PC-3 (cell line): ENCODE measurements at regions not wholly inside any gene's neighbourhood (a gene's known extent, or its start where the extent isn't known, plus 50 kb on each side); places are given as distances from the start of the nearest gene placed in this dataset.
A peak's percentile ranks its signal among the peaks of the same experiment; 100 is the strongest.

ENCODE experiments used
- ATAC-seq: fragments of 200-7000 bp; cut with Tn5 transposase; 2 replicates; pipeline ENCODE4 v1.9.1; 2020; ENCODE audit warnings: mild to moderate bottlenecking, moderate library complexity
- BruUV-seq: library from RNA; stranded (reverse); fragments of 400-500 nt; replicated peaks from 2 replicates; lab custom pipeline; 2021; lab: Mats Ljungman, UMichigan
- CTCF ChIA-PET: fragments of 300-600 bp; sonication (Branson Sonifier 250); formaldehyde crosslinking; loops from one replicate; lab custom pipeline; 2022; ENCODE audit warnings: antibody characterized with exemption; lab: Charles Lee
- POLR2A ChIA-PET: fragments of 300-600 bp; sonication (Branson Sonifier 250); formaldehyde crosslinking; loops from one replicate; lab custom pipeline; 2022; ENCODE audit warnings: antibody characterized with exemption; ENCODE audit not compliant: unreplicated experiment; lab: Charles Lee
- DNase-seq: peaks from one replicate; pipeline ENCODE4 v3.0.0-alpha.2; 2015
- H2AFZ ChIP-seq: fragments of 300-600 bp; sonication (generic); 2 replicates; pipeline ENCODE4 v1.6.0; 2016; ENCODE audit warnings: antibody characterized with exemption, low read length
- H3F3A ChIP-seq: fragments of 300-600 bp; sonication (generic); one replicate; pipeline ENCODE4 v1.6.0; 2017; ENCODE audit warnings: antibody characterized with exemption, low read length, control low read depth, mild to moderate bottlenecking; ENCODE audit not compliant: unreplicated experiment
- H3K27ac ChIP-seq: fragments of 300-600 bp; sonication (generic); 2 replicates; pipeline ENCODE4 v1.5.1; 2016; ENCODE audit warnings: mild to moderate bottlenecking, low read length
- H3K27me3 ChIP-seq: fragments of 300-600 bp; sonication (generic); 2 replicates; pipeline ENCODE4 v1.6.1; 2016; ENCODE audit warnings: low read length, mixed read lengths
- H3K36me3 ChIP-seq: fragments of 300-600 bp; sonication (generic); 2 replicates; pipeline ENCODE4 v1.6.1; 2016; ENCODE audit warnings: low read depth, mixed run types, low read length, mixed read lengths
- H3K4me1 ChIP-seq: fragments of 300-600 bp; sonication (generic); 2 replicates; pipeline ENCODE4 v1.5.1; 2016; ENCODE audit warnings: low read length; ENCODE audit not compliant: insufficient read depth
- H3K4me2 ChIP-seq: fragments of 300-600 bp; sonication (generic); 2 replicates; pipeline ENCODE4 v1.6.0; 2016; ENCODE audit warnings: low read length
- H3K4me3 ChIP-seq: fragments of 300-600 bp; sonication (generic); 2 replicates; pipeline ENCODE4 v1.5.1; 2016; ENCODE audit warnings: mild to moderate bottlenecking, low read length, mixed read lengths
- H3K79me2 ChIP-seq: fragments of 300-600 bp; sonication (generic); 2 replicates; pipeline ENCODE4 v1.6.1; 2017; ENCODE audit warnings: low read length, mixed read lengths
- H3K9ac ChIP-seq: fragments of 300-600 bp; sonication (generic); 2 replicates; pipeline ENCODE4 v1.6.0; 2016; ENCODE audit warnings: mild to moderate bottlenecking, low read length
- H3K9me2 ChIP-seq: fragments of 300-600 bp; sonication (generic); replicated peaks from 2 replicates; pipeline ENCODE4 v1.6.1; 2016; ENCODE audit warnings: mixed run types, low read length, mixed read lengths
- H3K9me3 ChIP-seq: fragments of 300-600 bp; sonication (generic); 2 replicates; pipeline ENCODE4 v1.6.1; 2016; ENCODE audit warnings: low read length, mixed read lengths
- H4K20me1 ChIP-seq: fragments of 300-600 bp; sonication (generic); 2 replicates; pipeline ENCODE4 v1.6.1; 2016; ENCODE audit warnings: low read length, mixed read lengths
- CTCF ChIP-seq: fragments of 300-600 bp; sonication (generic); conservative IDR thresholded peaks from 2 replicates; pipeline ENCODE4 v1.5.1; 2017; ENCODE audit warnings: antibody characterized with exemption, low read depth, mild to moderate bottlenecking, low read length
- EZH2 ChIP-seq: fragments of 300-600 bp; sonication (generic); IDR thresholded peaks from one replicate; pipeline ENCODE4 v1.6.1; 2017; ENCODE audit warnings: antibody characterized with exemption, mild to moderate bottlenecking, low read length; ENCODE audit not compliant: unreplicated experiment
- EZH2phosphoT487 ChIP-seq: fragments of 300-600 bp; sonication (generic); IDR thresholded peaks from 2 replicates; pipeline ENCODE4 v1.6.1; 2018; ENCODE audit warnings: mild to moderate bottlenecking, antibody characterized with exemption, low read length, borderline replicate concordance
- intact Hi-C: fragments of 100-400 bp; cut with micrococcal nuclease; formaldehyde crosslinking; loops from 2 replicates; pipeline ENCODE4 v1.9.0; 2023

GRCh38 chr20:54276577-54277169 lies 68.8 kb downstream of the PFDN4 start:
- Histone ChIP-seq H3K4me2 (no peak overlapping the region), H3K27ac (no peak overlapping the region), H4K20me1 (no peaks in the 10 kb centered on the region), H3K9me3 (no peaks in the 10 kb centered on the region), H3K27me3 (peaks cover 52% of the 10 kb centered on the region), H3K9ac (no peak overlapping the region), H3K4me1 (peaks cover 6% of the 10 kb centered on the region; the same call in 1 of the 2 replicates), H2AFZ (no peak overlapping the region), H3K4me3 (no peak overlapping the region), H3K9me2 (no peaks in the 10 kb centered on the region), H3F3A (no peaks in the 10 kb centered on the region), H3K79me2 (no peaks in the 10 kb centered on the region), H3K36me3 (no peaks in the 10 kb centered on the region)
- DNase-seq (peak; percentile 45), ATAC-seq (no peak)
- POLR2A ChIA-PET: no interaction called here
- TF ChIP-seq EZH2: no peak
- no peak for TF ChIP-seq EZH2phosphoT487
- TF ChIP-seq CTCF: no peak
- intact Hi-C loops: no loop called here
- no TSS peak for BruUV-seq
- CTCF ChIA-PET: no interaction called here

GRCh38 chr20:54278262-54278661 lies 70.4 kb downstream of the PFDN4 start:
- POLR2A ChIA-PET: no interaction called here
- Histone ChIP-seq H3K4me3 (no peak overlapping the region), H3K9ac (no peak overlapping the region), H3K27me3 (peaks cover 38% of the 10 kb centered on the region), H3F3A (no peaks in the 10 kb centered on the region), H3K79me2 (no peaks in the 10 kb centered on the region), H3K9me2 (no peaks in the 10 kb centered on the region), H3K4me1 (peaks cover 6% of the 10 kb centered on the region; the same call in 1 of the 2 replicates), H3K27ac (no peak overlapping the region), H3K36me3 (no peaks in the 10 kb centered on the region), H4K20me1 (no peaks in the 10 kb centered on the region), H3K9me3 (no peaks in the 10 kb centered on the region), H2AFZ (no peak overlapping the region), H3K4me2 (no peak overlapping the region)
- no peak for ATAC-seq
- TF ChIP-seq CTCF: no peak
- TF ChIP-seq EZH2phosphoT487: no peak
- TF ChIP-seq EZH2: no peak
- no TSS peak for BruUV-seq
- CTCF ChIA-PET: no interaction called here
- intact Hi-C loops: no loop called here
- DNase-seq: no peak

- intact Hi-C loops: no loop called here
- no peak overlapping the region for H3K27ac ChIP-seq
- H3F3A ChIP-seq: no peaks in the 10 kb centered on the region
- BruUV-seq: no TSS peak
- ChIA-PET CTCF (no interaction called here), POLR2A (no interaction called here)
- H3K36me3 ChIP-seq: no peaks in the 10 kb centered on the region
- DNase-seq (no peak), ATAC-seq (no peak)
- TF ChIP-seq EZH2phosphoT487: no peak
- no peak for TF ChIP-seq CTCF
- no peak for TF ChIP-seq EZH2
- H3K27me3 ChIP-seq: peaks cover 37% of the 10 kb centered on the region
- no peak overlapping the region for H3K9ac ChIP-seq
- H3K79me2 ChIP-seq: no peaks in the 10 kb centered on the region
- H2AFZ ChIP-seq: no peak overlapping the region
- no peaks in the 10 kb centered on the region for H3K9me3 ChIP-seq
- H4K20me1 ChIP-seq: no peaks in the 10 kb centered on the region
- H3K4me3 ChIP-seq: no peak overlapping the region
- H3K9me2 ChIP-seq: no peaks in the 10 kb centered on the region
- H3K4me2 ChIP-seq: no peak overlapping the region
- peaks cover 9% of the 10 kb centered on the region for H3K4me1 ChIP-seq
Measured at GRCh38 chr20:54282625-54283024, 74.7 kb downstream of the PFDN4 start.
